ENCODE measurements at regions not wholly inside any gene's neighbourhood (a gene's known extent, or its start where the extent isn't known, plus 50 kb on each side); places are given as distances from the start of the nearest gene placed in this dataset.

DNA sequence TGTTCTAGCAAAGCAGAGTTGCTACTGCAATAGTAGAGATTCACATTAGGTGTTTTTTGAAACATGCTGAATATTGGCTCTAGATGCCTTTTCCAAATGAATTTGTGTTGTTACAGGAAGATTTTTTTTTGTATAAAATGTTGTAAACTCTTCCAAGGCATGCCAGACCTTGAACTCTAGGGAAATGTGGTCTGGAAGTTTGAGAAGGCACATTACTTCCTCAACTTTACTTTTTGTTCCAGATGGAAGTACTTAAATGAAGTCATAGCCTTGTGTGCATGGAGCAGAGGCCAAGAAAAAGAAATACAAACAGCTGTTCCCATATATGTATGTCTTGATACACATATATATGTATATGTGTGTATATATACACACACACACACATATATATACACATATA lies 585.7 kb upstream of the MARCKS start:
- no peak for FAIRE-seq

DNA sequence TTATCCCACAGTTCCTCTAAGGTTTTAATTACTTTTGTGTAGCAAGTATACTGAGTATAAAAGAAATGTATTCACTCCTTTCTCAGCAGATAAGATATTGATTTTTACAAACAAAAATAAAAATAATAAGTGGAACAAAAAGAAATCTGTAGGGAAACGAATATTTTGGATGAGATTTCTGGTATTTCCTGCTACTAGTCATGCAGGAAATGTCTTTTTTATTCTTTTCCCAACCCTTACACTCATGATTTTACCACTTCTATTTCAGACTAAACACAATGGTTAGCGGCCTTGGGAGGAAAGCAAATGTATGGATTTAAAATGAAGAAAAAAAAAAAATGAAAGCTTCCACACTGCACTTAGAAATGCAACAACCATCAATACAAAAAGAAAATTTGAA lies 580.5 kb upstream of the MARCKS start:
- no peak for FAIRE-seq

DNA sequence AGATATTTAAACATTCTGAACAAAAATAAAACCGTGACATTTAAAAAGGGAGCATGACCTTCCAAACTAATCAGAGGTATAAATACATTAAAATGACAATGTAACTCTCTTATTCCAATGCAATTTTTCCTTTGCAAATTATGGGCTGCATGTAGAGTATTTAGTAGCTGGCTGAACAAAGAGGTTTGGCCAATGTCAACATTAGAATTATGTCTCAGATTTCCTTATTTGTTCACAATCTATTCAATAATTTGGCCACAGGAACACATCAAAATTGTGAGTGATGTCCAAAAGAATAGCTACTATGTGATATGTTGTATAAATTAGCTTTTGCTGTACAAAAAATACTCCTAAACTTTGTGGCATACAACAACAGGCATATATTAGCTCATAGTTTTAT lies 580.0 kb upstream of the MARCKS start:
- no peak for FAIRE-seq

DNA sequence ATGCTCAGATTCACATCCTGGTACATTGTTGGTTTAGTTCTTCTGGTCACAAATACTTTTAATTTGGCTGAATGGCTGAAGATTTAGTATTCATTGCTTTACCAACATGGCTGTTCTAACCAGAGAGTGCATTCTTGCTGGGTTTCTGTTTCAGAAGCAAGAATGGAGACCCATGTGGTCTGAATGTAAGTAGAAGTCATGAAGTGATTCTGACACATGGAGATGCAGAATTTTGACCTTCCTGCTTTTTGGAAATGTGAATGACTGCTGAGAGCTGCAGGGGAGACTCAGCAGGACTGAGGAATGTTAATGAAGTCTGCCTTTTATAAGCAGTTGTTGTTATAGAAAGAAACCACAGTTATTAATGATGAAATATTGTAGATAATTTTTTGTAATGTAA lies 576.1 kb upstream of the MARCKS start:
- FAIRE-seq, result no peak

DNA sequence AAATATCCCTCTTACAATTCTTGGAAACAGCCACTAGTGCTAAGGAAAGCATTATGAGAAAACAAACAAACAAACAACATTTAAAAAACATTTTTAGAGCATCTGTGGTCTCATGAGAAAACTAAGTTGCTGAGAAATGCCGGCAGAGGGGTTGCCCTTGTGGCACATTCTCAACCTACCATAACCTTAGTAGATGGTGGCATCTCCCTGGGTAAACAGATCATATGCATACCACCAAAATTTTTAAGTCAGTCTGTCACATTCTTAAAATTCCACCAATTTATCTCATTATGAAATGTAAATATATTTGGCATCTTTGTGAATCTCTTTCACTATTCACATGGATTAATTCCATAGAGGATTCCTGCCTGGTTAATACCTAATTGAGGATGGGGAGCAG lies 575.7 kb upstream of the MARCKS start:
- no peak for FAIRE-seq

DNA sequence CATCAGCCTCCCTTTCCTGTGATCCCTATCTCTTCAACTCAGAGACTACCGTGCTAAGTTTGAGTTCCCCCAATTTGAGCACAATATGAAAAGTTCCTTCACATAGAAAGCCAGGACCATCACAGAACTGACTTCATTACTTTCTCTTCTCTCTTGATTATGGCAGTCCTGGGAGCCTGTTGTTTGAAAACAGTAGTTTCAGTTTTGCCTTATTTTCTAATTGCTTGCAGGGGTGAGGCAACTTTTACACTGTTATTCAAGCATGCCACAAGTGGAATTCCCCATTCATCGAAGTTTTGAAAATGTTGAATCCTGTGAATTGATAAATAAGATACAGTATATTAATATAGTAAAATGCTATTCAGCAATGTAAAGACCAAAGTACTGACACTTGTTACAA lies 569.7 kb upstream of the MARCKS start:
- no peak for FAIRE-seq

DNA sequence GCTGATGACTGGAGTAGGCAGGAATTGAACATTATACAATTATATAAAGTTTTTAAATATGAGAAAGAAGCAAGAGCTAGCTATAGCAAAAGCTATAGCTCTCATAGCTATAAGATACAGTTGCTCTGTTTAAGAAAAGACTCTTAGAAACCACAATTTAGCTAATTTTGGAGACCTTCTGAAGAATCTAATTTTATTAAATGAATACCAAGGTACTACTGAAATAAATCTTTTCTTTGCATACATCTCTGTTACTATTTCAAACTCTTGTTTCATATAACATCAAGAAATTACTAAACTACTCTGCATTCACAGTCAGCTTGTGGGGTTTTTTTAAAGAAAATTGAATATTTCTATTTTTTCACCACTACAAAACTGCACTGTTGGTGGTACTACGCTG lies 568.7 kb upstream of the MARCKS start:
- FAIRE-seq, result no peak

DNA sequence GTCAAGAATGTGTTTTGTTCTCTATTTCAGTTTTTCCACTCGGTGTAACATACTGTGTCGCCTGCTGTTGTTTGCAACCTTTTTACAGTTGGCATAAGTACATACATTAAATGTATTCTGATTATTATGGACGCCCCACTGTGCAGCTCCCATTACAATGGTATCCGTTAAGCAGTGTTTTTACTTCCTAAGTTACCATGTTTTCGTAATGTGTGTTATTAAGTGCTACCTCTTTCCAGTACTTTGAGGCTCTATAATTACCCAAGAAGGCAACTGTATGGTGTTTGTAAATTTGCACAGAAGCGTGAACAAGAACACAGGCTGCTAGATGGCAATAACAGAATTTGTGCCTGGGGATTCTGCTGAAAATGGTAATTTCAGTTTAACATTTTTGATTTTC lies 568.0 kb upstream of the MARCKS start:
- FAIRE-seq, result no peak

DNA sequence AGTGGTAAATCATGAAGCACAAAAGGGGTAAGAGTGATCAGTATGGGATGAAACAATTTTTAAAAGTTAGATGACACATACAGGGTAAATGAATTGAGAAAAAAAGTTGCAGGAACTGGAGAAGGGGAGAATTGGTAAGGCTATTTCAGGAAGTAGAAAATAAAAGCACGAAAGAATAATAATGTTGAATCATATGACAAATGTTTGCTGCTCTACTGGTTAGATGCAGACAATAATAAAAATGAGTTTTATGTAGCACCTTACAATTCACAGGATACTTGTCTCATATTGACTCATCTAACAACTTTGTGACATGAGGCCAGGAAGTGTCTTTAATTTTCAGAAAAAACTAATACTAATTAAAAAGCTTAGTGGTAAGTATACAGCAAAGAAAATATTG lies 566.5 kb upstream of the MARCKS start:
- no peak for FAIRE-seq

DNA sequence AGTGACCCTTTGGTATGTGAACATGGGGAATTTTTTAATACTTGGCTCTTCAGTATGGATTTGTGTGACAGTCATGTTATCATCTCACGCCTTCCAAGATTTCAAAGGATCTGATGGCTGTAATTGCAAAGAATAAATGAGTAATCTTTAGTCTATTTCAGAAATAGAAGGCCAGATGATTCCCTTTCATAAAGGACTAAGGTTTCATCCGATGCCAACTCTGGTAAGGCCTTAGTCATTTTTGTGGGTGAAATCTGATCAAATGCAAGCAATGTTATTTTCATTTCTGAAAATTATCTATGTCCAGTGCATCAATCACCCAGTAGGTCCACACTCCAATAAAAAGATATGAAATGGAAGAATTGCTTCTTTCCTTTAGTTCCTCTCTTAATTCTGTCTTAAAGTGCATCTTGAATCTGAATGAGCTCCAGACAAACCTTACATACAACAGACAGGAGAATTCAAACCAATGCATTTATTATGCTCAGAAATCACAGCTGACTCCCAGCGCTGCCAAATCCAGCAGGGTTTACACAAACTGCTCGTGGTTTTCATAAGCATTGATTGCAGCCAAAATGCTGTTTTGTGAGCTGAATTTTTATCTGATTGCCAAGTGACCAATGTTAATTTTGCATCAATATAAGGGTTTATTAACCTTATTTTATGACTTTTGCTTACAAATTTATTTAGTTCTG lies 565.2 kb upstream of the MARCKS start:
- FAIRE-seq, result no peak

DNA sequence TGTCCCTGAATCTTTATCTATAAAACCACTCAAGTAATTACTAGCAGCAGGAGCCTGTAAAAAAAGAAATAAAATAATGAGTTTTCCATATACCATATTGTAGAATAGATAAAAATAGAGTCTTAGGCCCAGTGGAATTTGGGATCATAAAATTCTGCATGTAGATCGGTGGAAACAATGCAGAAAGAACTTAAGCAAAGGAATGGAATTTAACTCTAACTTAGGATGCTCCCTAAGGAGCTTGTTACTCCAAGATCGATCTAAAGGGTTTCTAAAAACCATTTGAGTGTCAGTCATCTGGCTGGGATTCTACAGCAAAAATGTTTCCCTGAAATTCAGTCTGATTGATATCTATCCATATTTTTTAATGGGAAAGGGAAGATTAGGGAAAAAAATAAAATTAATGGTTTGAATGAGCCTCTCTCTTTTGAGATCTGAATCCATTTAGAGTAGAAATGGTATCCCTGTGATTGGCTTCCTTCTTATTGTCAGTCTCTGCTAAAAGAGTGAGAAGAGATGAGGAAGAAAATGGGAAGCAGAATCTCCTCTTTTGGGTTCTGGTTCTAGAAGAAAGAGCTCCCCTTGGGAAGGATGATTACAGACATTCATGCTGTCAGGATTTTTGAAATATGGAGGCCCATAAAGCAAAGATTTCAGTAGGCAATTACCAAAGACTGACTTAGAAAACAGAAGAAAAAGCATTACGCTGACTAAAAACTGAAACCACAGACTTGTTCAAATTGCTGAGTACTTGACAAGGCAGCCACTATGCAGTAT lies 564.3 kb upstream of the MARCKS start:
- FAIRE-seq, result no peak

DNA sequence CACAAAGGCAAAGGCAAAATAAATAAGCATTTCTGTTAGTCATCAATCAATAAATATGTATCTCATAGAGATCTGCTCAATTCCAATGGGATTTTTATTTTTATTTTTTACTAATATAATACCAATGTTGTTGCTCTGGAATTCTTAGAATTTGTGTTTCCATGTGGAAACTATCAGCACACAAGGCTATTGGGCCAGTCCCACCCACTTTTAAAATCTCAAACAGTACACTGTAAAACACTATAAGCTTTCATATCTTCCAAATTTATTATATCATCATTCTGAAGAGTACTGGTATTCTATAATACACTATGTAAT lies 563.8 kb upstream of the MARCKS start:
- FAIRE-seq, result no peak

DNA sequence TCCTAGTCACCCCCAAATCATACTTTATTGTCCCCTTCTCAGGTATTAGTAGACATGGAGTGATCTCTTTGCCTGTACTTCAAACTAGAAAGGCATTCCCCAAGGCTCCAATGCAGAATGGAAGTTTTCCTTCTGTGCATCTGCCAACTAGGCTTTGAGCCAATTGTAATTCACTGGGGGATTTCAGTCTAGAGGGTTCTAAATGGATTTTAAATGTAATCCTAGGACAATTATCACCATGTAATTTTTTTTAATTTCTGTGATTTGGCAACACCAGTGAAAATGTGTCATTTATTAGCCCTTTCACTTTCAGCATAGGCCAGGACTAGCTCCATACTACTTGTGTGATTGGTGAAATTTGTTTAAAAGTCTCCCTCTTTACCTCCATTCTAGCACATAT lies 557.6 kb upstream of the MARCKS start:
- no peak for FAIRE-seq

DNA sequence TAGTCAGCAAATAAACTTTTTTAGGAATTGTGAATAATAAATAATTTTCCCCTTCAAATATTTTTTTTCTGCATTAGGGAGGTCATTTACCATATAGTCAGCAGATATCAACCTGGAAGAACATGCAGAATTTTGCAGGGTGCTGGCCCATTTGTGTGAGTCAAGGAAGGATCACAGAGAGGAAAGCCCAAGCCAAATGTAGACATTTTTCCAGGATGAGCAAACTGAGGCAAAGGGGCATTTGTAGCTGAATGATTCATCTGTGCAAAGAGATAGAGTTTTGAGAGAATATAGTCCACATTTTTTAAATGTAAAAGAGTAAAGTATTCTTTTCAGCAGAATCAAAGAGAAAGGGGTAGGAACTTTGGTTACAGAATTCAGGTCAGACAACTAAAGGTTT lies 555.5 kb upstream of the MARCKS start:
- no peak for FAIRE-seq

DNA sequence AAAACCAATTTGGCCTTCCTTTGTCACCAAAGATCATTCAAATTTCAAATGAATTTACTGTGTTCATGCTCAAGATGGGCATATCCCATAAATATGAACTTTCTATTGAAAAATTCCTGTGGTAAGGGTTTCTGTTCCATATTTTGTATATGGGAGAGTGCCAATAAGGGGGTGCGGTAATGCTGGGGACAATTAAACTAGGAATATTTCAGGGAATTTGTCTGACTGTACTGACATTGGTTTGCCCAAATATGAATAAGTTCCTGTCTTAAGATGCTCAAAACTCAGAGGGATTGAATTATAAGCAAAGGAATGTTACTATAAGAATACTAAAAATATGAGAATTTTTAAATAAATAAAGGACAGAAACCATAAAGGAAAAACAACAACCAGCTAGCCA lies 553.0 kb upstream of the MARCKS start:
- no peak for FAIRE-seq

DNA sequence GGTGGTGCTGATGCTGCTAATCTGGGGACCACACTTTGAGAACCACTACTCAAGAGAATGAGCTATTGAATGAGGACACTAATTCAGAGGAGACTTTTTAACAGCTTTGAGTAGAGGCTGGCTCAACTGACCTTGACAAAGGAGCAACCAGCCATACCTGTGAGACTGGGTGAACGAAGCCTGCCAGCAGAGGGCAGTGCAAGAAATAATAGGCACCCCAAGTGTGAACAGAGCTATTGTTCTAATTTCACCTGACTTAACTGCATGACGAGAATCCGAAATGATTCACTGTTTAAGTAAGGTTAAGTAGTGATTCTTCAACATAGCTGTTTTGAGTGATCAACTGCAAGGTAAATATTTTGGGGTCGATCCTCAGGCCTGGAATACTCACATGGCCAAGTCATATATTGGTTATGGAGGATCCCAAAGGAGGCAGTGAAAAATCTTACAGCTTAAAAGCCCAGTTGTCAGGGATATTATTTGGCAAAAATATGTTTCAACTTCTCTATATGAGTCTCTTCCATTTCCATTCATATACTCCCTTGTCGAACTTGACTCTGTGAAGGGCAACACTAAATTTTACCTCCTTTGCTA lies 550.5 kb upstream of the MARCKS start:
- FAIRE-seq, result no peak

DNA sequence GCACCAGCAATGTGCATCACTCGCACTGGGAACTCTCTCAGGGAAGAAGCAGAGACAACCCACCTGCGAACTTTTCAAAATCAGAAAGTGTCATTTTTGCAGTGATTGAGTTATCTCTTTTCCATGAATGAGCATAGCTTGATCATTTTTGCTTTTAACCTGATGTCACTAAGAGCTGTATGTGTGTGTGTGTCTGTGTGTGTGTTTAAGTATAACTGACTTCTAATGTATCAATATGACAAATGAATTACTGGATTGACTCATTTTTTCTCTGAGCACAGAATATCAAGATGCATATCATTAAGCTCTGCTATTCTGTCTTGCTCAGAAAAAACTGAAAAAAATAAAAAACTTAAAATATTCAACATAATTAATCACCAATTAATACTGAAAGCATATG lies 548.9 kb upstream of the MARCKS start:
- no peak for FAIRE-seq

DNA sequence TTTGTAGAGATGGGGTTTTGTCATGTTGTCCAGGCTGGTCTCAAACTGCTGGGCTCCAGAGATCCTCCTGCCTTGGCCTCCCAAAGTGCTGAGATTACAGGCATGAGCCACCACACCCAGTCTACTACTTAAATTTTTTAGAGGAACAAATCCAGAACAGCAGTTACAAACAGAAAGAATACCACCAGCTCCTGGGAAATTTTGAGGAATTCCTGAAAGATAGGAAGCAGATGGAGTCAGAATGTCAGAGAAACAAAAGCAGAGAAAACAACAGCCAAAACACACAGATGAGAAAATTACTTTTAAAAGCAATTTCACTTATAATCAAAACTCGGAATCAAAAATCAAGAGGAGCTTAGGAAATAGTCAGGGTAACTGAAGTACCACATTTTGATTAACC lies 543.3 kb upstream of the MARCKS start:
- FAIRE-seq, result no peak

DNA sequence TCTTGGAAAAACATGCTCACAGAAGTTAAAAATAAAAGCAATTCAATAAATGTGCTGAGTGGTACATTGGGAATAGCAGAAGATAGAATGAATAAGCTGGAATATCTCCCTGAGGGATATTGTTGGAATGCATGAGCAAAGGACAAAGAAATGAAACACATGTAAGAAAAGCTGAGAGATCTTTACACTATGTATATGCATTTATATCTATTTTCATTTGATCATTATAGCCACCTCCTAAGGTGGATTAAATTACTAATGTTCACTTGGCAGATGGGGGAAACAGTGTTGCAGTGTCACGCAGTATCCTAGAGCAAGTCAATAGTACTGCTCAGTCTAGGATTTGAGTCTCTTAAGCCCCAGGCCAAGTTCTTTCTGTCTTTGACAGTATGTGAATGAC lies 542.0 kb upstream of the MARCKS start:
- no peak for FAIRE-seq

DNA sequence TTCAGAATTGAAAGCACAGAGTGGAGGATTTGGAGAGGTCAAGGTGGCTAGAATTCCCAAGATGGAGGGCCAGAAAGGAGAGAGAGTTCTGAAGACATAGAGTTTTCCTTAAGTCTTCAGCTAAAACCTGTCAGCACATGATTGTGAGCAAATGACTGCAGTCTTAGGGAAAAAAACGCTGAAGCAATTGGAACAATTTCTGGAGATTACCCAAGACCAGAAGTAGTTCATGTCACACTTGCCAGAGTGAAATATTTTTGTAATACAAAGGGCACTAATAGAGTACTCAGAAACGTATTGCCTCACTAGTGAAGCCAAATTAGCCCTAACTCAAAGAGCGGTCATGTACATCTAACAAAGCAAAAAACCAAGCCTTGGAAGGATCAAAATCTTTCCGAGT lies 541.3 kb upstream of the MARCKS start:
- no peak for FAIRE-seq

DNA sequence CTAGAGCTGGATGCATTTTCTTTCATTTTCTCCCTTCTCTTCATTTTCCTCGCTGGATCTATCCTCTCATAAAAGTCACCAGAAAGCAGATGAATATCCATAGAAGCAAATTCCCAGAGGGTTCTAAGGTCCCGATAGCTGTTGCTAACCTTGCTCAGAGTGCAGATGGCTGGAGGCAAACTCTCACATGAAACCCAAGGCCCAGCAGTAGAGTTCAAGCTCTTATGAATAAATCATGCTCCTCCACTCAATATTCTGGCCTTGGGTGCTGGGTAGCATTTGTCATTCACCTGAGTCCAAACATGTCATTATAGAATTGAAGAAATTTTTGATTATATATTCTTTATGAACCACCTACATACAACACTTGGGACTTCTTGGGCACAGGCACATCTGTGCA lies 539.7 kb upstream of the MARCKS start:
- no peak for FAIRE-seq

DNA sequence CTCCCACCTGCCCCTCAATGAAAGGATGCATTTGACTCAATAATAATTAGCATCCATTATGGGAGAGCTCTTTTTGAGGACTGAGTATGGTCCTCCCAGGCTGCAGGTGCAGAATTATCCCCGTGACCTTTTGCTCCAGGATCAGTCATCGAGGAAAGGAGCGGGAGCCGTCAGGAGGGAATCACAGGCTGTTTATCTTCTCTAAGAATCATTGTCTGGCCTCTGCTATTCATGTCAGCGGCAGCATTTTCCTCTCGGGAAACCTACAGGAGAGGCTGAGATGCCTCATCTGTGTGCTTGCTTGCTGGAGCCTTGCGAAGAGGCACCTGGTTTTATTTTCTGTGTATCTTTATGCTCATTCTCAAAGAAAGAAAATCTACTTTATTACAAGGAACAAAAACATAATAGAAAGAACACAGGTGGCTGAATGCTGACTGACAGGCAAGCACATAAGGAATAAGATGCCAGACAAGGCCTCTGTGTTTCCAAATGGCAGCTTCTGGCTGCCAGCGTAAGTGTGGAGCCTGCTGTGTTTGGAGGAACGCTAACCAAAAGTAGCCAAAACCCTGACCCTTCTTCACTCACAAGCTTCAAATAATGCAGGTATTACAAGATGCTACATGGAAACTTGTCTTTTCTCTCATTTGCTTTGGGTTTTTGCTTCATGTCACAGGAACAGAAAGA lies 539.1 kb upstream of the MARCKS start:
- no peak for FAIRE-seq

DNA sequence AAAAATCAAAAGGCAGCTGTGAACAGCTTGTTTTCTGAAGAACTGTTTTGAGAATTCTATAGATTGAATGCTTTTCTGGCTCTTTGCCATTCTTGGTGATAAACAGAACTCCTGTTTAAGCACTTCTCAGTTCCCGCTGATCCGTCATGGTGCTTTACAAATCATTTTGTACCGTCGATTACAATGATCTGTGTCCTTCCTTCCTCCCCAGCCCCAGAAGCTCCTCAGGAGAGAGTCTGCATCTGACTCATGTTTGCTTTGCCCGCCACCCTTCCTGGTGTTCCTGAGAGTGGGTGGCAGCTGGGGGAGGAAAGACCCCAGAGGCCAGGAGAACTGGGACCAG lies 538.6 kb upstream of the MARCKS start:
- no peak for FAIRE-seq

DNA sequence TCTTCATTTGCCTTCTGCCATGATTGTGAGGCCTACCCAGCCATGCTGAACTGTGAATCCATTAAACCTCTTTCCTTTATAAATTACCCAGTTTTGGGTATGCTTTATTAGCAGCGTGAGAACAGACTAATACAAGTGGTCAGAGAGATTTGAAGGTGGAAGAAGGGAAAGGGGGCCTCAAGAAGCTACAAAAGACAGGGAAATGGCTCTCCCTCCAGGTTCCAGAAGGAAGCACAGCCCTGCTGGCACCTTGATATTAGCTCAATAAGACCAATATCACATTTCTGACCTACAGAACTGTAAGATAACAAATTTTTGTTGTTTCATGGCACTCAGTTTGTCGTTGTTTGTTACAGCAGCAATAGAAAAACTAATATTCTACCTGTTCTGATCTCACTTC lies 536.5 kb upstream of the MARCKS start:
- FAIRE-seq, result no peak
